GM23338 (cell line): ENCODE measurements at regions not wholly inside any gene's neighbourhood (a gene's known extent, or its start where the extent isn't known, plus 50 kb on each side); places are given as distances from the start of the nearest gene placed in this dataset.

ENCODE experiments used
- CTCF ChIP-seq, 2 experiments: fragments of 200-600 bp in 1 of 2; sonication (generic) in 1 of 2; conservative IDR thresholded peaks; 2 replicates each; pipeline versions ENCODE4 v1.5.1 to v1.6.1; 2016 to 2017; ENCODE audit warnings: antibody characterized with exemption in 2 of 2, low read depth in 2 of 2, mild to moderate bottlenecking in 2 of 2, moderate library complexity in 1 of 2
- ETS1 ChIP-seq: IDR thresholded peaks from 2 replicates; pipeline ENCODE4 v1.6.1; 2016; ENCODE audit warnings: antibody characterized with exemption
- EZH2 ChIP-seq: fragments of 200-600 bp; sonication (generic); IDR thresholded peaks from one replicate; pipeline ENCODE4 v1.8.0; 2017; ENCODE audit warnings: antibody characterized with exemption, mild to moderate bottlenecking, low read depth; ENCODE audit not compliant: unreplicated experiment
- JUNB ChIP-seq: IDR thresholded peaks from one replicate; pipeline ENCODE4 v1.6.1; 2016; ENCODE audit warnings: antibody characterized with exemption; ENCODE audit not compliant: unreplicated experiment
- NANOG ChIP-seq: IDR thresholded peaks from 2 replicates; pipeline ENCODE4 v1.6.1; 2016; ENCODE audit warnings: antibody characterized with exemption, borderline replicate concordance
- POLR2AphosphoS5 ChIP-seq: IDR thresholded peaks from 2 replicates; pipeline ENCODE4 v1.6.1; 2016; ENCODE audit warnings: antibody characterized with exemption, low read depth
- STAT1 ChIP-seq: IDR thresholded peaks from one replicate; pipeline ENCODE4 v1.6.1; 2016; ENCODE audit warnings: antibody characterized with exemption; ENCODE audit not compliant: unreplicated experiment
- ZNF462 ChIP-seq: fragments of 250-450 bp; sonication (Bioruptor Pico); IDR thresholded peaks from 2 replicates; pipeline ENCODE4 v1.5.0; 2020; ENCODE audit warnings: mild to moderate bottlenecking, moderate library complexity

GRCh38 chr2:7289697-7290096 is 372.5 kb downstream of the RNF144A start (continued):
- TF ChIP-seq ZNF462 (CRISPR knock-in tag) (no peak), CTCF (conservative IDR thresholded peaks at IDR 0.05; ENCODE audit: low read depth in 2 of 2) (no peak), NANOG (no peak), ETS1 (no peak), JUNB (no peak), EZH2 (no peak), POLR2AphosphoS5 (no peak), STAT1 (no peak)
